ENCODE measurements at regions not wholly inside any gene's neighbourhood (a gene's known extent, or its start where the extent isn't known, plus 50 kb on each side); places are given as distances from the start of the nearest gene placed in this dataset.

DNA sequence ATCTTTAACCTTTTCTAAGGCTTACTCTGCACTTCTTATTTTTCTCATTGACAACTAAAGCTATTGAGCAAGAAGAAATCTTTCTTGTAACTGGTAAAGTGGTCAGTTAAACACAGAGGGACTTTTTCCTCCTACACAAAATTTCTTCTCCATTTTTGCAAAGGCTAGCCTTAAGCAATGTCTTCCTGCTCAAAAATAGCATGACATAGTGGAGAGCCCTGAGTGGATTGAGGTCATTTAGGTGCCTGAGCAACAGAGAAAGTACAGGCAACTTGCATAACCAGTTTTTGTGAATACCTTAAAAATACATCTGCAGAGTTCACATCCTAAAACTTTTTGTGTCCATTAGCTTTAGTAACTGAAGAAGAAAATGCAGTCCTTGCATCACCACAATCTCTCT lies 144.7 kb upstream of the TTC14 start:
- Histone ChIP-seq H3K36me3 (ENCODE audit: control insufficient read depth, insufficient read depth, low read length) (no peaks in the 10 kb centered on the region), H3K9ac (ENCODE audit: insufficient read depth, low read length) (no peak overlapping the region), H3K79me2 (ENCODE audit: control insufficient read depth, insufficient read depth, low read length) (no peaks in the 10 kb centered on the region), H3K4me3 (replicated peaks in 1 of 4; ENCODE audit: control extremely low read depth in 1 of 4, insufficient read depth in 1 of 4, low read depth in 3 of 4, low read length in 4 of 4) (no peak overlapping the region), H3K27me3 (ENCODE audit: control insufficient read depth, insufficient read depth, low read length) (no peaks in the 10 kb centered on the region), H2AFZ (ENCODE audit: low read length) (no peak overlapping the region), H3K4me1 (ENCODE audit: control insufficient read depth, extremely low read depth, insufficient read depth, low read length) (no peaks in the 10 kb centered on the region), H3K9me3 (ENCODE audit: control insufficient read depth, insufficient read depth, low read depth, low read length) (no peaks in the 10 kb centered on the region), H3K27ac (ENCODE audit: insufficient read depth, low read length) (no peak overlapping the region), H3K4me2 (ENCODE audit: extremely low read depth, insufficient read depth, low read length) (no peak overlapping the region), H4K20me1 (ENCODE audit: control insufficient read depth, extremely low read depth, insufficient read depth, low read length) (no peaks in the 10 kb centered on the region)
- TF ChIP-seq, protein P1, sequence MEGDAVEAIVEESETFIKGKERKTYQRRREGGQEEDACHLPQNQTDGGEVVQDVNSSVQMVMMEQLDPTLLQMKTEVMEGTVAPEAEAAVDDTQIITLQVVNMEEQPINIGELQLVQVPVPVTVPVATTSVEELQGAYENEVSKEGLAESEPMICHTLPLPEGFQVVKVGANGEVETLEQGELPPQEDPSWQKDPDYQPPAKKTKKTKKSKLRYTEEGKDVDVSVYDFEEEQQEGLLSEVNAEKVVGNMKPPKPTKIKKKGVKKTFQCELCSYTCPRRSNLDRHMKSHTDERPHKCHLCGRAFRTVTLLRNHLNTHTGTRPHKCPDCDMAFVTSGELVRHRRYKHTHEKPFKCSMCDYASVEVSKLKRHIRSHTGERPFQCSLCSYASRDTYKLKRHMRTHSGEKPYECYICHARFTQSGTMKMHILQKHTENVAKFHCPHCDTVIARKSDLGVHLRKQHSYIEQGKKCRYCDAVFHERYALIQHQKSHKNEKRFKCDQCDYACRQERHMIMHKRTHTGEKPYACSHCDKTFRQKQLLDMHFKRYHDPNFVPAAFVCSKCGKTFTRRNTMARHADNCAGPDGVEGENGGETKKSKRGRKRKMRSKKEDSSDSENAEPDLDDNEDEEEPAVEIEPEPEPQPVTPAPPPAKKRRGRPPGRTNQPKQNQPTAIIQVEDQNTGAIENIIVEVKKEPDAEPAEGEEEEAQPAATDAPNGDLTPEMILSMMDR (conservative IDR thresholded peaks at IDR 0.05 in 1 of 2, IDR thresholded peaks at IDR 0.05 in 1 of 2; ENCODE audit: low read depth in 1 of 2, low read length in 2 of 2), result no peak
- DNase-seq (ENCODE audit: low read depth in 2 of 2), result no peak

DNA sequence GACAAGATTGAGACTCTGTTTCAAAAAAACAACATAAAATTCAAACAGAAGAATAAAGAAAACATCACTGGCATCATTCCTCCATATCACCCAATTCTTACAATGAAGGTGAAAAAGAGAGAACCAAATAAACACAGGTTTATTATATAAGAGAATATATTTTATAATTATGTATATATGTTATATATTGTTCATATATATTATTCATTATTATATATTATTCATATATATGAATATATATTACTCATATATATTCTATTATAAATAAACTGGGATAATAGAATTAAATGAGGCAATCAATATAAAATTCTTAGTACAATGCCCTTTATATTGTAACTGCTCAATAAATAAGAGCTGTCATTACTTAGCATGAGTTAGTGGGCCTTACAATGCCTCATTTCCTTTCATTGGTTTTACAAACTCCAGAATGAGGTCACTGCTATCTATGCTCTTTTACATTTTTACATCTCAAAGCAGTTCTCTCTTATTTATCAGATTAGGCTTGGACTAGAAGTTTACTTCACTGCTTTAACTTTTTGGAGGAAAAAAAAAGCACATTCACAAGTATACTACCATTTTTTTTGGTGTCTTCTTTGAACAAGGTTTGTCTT lies 135.5 kb upstream of the TTC14 start:
- Histone ChIP-seq H3K27ac (ENCODE audit: insufficient read depth, low read length) (no peak overlapping the region), H3K9me3 (ENCODE audit: control insufficient read depth, insufficient read depth, low read depth, low read length) (no peaks in the 10 kb centered on the region), H3K79me2 (ENCODE audit: control insufficient read depth, insufficient read depth, low read length) (no peaks in the 10 kb centered on the region), H4K20me1 (ENCODE audit: control insufficient read depth, extremely low read depth, insufficient read depth, low read length) (no peaks in the 10 kb centered on the region), H2AFZ (ENCODE audit: low read length) (no peak overlapping the region), H3K4me1 (ENCODE audit: control insufficient read depth, extremely low read depth, insufficient read depth, low read length) (no peaks in the 10 kb centered on the region), H3K4me3 (replicated peaks in 1 of 4; ENCODE audit: control extremely low read depth in 1 of 4, insufficient read depth in 1 of 4, low read depth in 3 of 4, low read length in 4 of 4) (no peak overlapping the region), H3K9ac (ENCODE audit: insufficient read depth, low read length) (no peak overlapping the region), H3K4me2 (ENCODE audit: extremely low read depth, insufficient read depth, low read length) (no peak overlapping the region), H3K36me3 (ENCODE audit: control insufficient read depth, insufficient read depth, low read length) (no peaks in the 10 kb centered on the region), H3K27me3 (ENCODE audit: control insufficient read depth, insufficient read depth, low read length) (no peaks in the 10 kb centered on the region)
- DNase-seq (ENCODE audit: low read depth in 2 of 2), result peak in 1 of 2 donors; percentile 9
- no peak for TF ChIP-seq EZH2 (IDR thresholded peaks at IDR 0.05; ENCODE audit: low read length, missing control alignments)
- TF ChIP-seq, protein P1 (conservative IDR thresholded peaks at IDR 0.05 in 1 of 2, IDR thresholded peaks at IDR 0.05 in 1 of 2; ENCODE audit: low read depth in 1 of 2, low read length in 2 of 2), result no peak

DNA sequence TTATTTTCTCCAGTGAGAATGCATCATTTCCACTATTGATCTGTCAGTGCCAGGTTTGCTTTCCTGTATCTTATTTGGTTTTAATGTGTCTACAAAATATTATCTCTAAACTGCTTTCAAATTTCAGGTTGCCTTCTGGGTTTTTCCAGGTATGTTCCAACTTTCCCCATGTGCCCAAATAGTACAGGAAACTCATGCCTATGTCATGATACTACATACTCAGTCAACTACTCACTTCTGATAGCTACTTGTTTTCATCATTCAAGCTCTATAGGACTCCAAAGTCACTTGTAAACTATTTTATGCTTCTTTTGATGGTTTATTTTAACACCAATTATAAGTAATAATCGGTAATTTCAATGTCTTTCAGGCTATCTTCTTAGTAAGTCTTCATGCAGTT lies 134.8 kb upstream of the TTC14 start:
- peak in 1 of 2 donors; percentile 6 for DNase-seq (ENCODE audit: low read depth in 2 of 2)
- no peak overlapping the region for H3K4me3 ChIP-seq (replicated peaks in 1 of 4; ENCODE audit: control extremely low read depth in 1 of 4, insufficient read depth in 1 of 4, low read depth in 3 of 4, low read length in 4 of 4)
- H3K79me2 ChIP-seq (ENCODE audit: control insufficient read depth, insufficient read depth, low read length), result no peaks in the 10 kb centered on the region
- no peak overlapping the region for H2AFZ ChIP-seq (ENCODE audit: low read length)
- H4K20me1 ChIP-seq (ENCODE audit: control insufficient read depth, extremely low read depth, insufficient read depth, low read length), result no peaks in the 10 kb centered on the region
- no peaks in the 10 kb centered on the region for H3K36me3 ChIP-seq (ENCODE audit: control insufficient read depth, insufficient read depth, low read length)
- TF ChIP-seq, protein P1 (conservative IDR thresholded peaks at IDR 0.05 in 1 of 2, IDR thresholded peaks at IDR 0.05 in 1 of 2; ENCODE audit: low read depth in 1 of 2, low read length in 2 of 2), result no peak
- TF ChIP-seq EZH2 (IDR thresholded peaks at IDR 0.05; ENCODE audit: low read length, missing control alignments), result no peak
- H3K9me3 ChIP-seq (ENCODE audit: control insufficient read depth, insufficient read depth, low read depth, low read length), result no peaks in the 10 kb centered on the region
- H3K27me3 ChIP-seq (ENCODE audit: control insufficient read depth, insufficient read depth, low read length), result no peaks in the 10 kb centered on the region
- no peak overlapping the region for H3K9ac ChIP-seq (ENCODE audit: insufficient read depth, low read length)
- no peak overlapping the region for H3K27ac ChIP-seq (ENCODE audit: insufficient read depth, low read length)
- no peaks in the 10 kb centered on the region for H3K4me1 ChIP-seq (ENCODE audit: control insufficient read depth, extremely low read depth, insufficient read depth, low read length)
- no peak overlapping the region for H3K4me2 ChIP-seq (ENCODE audit: extremely low read depth, insufficient read depth, low read length)

All from fibroblast of lung (primary cell).